Fibroblast of upper back skin (primary cell): ENCODE measurements at regions not wholly inside any gene's neighbourhood (a gene's known extent, or its start where the extent isn't known, plus 50 kb on each side); places are given as distances from the start of the nearest gene placed in this dataset.
A peak's percentile ranks its signal among the peaks of the same experiment; 100 is the strongest.
"Not testable (repeated sequence)": the region's sequence is repeated elsewhere in the genome, so short reads cannot be mapped to it uniquely, and the experiment has no call there.

Experiments
- DNase-seq: peaks from one replicate; pipeline ENCODE4 v3.0.0-alpha.2; 2013

- DNase-seq = no peak
Observed at GRCh38 chr20:51305316-51306052, 237.0 kb downstream of the NFATC2 start.

- DNase-seq = no peak
Observed at GRCh38 chr20:51303731-51304670, 238.5 kb downstream of the NFATC2 start.

GRCh38 chr20:51301026-51301425 lies 241.5 kb downstream of the NFATC2 start:
- no peak for DNase-seq

DNA sequence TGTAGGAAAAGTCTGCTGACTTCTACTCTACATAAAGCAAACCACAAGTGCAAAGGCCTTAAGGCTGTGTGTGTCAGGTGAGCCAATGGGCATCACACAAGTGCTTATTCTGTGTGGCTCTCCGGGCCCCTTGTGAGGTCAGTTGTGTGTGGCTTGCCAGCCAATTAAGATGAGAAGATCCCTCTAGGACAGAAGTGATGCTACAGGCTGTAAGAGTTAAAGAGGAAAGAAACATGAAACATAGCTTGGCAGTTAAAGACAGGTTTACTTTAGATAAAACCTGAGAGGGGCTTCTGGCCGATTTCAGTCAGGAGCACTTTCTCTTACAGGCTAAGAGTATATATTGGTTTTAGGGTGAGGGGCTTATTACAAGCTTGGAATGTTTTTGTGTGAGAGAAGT lies 242.4 kb downstream of the NFATC2 start:
- no peak for DNase-seq

DNA sequence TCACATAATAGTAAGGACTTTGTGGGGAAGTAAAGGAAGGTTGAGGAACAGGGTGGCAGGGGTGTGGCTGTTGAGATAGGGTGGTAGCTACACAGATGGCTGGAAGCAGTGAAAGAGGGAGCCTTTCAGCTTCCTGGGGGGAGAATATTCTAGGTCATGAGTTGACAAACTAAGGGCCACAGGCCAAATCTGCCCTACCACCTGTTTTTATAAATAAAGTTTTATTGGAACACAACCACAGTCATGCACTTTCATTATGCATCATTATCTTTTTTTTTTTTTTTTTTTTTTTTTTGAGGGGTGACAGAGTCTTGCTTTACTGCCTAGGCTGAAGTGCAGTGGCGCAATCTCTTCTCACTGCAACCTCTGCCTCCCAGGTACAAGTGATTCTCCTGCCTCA lies 243.1 kb downstream of the NFATC2 start:
- DNase-seq = no peak

DNA sequence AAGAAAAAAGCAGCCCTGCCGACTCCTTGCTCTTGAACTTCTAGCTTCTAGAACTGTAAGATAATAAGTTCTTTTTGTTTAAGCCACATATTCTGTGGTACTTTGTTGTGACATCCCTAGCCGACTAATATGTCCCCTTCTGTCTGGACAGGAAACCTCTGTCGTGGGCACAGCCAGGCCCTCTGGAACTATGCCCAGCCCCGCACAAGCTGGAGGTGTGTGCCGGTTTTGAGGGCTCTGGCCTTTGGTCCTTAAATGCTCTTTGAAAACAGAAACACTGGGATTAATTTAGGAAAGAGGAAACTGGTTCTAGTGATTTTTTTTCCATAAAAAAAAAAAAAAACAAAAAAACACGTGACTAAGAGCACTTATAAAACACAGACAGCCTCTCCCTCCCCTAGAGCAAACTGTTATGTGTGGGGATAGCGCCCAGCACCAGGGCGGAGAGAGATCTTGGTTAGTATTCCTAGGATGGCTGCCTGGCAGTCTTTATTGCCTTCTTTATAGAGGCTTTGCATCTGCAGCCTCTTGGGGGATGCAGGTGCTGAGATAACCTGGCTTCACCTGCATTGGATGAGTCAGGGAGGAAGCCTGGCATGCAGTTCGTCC lies 244.3 kb downstream of the NFATC2 start:
- DNase-seq = no peak

- DNase-seq = no peak
Observed at GRCh38 chr20:51287628-51288413, 254.7 kb downstream of the NFATC2 start.

GRCh38 chr20:51286758-51287157 lies 255.8 kb downstream of the NFATC2 start:
- DNase-seq = no peak

GRCh38 chr20:51285684-51286083 lies 256.8 kb downstream of the NFATC2 start:
- no peak for DNase-seq

GRCh38 chr20:51284871-51285270 lies 257.6 kb downstream of the NFATC2 start:
- no peak for DNase-seq

DNA sequence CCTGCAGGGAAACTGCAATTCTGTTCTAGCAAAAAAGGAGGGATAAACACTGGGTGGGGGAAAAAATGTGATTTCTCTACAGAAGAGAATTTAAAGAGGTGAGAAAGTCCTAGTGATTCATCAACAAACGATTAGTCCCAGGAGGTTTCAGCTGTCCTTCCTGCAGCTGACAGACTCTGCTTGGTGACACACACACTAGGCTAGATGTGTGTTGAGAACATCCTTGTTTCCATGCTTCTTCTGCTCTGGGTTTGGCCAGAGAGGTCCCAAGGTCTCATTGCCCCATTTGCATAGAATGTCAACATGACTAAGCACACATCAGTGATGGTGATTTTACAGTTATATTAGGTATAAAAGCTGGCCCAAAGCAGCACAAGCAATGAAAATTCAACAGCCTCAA lies 258.3 kb downstream of the NFATC2 start:
- DNase-seq = no peak

DNA sequence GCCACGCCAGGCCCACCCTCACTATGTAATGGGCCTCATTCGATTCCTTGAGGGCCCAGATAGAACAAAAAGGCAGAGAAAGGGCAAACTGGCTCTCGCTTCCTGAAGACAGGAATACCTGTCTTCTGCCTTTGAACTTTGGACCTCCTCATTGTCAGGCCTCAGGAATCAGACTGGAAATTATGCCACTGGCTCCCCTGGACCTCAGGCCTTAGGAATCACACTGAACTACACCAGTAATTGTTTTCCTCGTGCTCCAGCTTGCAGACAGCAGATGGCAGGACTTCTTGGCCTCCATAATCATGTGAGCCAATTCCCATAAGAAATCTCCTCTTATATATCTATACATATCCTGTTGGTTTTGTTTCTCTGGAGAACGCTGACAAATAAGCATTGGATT lies 258.6 kb upstream of the KCNG1 start:
- no peak for DNase-seq

DNA sequence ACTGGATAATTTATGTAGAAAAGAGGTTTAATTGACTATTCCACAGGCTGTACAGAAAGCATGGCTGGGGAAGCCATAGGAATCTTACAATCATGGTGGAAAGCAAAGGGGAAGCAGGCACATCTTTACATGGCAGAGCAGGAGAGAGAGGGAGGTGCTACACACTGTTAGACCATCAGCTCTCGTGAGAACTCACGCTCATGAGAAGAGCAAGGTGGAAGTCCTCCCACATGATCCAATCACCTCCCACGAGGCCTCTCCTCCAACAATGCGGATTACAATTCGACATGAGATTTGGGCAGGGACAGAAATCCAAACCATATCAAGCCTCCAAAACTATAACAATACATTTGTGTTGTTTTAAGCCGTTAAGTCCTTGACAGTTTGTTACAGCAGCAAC lies 257.1 kb upstream of the KCNG1 start:
- no peak for DNase-seq

DNA sequence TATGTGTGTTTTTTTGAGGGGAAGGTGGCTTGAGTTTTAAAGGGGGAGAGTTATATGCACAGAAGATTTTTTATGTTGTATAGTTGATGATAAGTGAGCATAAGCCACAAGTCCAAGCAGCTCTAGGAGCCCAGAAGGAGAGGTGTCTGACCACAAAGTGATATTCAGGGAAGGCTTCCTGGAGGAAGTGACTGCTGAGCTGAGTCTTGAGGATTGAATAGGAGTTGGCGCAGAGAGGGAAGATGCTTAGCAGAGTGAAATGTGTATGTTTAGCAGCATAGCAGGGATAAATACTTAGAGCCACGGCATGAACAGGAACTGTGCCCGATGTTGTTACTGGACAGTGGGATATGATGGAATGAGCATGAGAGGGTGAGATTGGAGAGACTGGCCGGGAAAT lies 255.1 kb upstream of the KCNG1 start:
- DNase-seq = no peak

GRCh38 chr20:51276296-51276695 lies 253.4 kb upstream of the KCNG1 start:
- no peak for DNase-seq

DNA sequence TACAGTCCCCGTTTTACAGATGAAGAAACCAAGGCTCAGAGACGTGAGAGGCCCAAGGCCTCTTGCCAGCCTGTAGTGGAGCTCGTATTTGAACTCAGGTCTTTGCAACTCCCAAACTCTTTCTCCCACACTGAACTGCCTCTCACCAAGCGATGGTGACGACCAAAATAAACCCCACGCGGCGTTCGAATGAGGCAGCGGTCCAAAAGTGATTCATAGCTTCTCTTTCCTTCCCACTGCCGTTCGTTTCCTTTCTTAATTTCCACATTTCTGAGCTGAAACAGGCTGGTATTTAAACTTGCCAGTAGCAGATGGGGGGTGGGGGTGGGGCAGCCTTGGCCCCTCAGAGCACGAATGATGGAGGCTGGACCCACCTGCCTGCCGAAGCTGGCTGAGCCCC lies 252.9 kb upstream of the KCNG1 start:
- peak; percentile 42 for DNase-seq

- DNase-seq = no peak
Observed at GRCh38 chr20:51275181-51275580, 252.3 kb upstream of the KCNG1 start.

DNA sequence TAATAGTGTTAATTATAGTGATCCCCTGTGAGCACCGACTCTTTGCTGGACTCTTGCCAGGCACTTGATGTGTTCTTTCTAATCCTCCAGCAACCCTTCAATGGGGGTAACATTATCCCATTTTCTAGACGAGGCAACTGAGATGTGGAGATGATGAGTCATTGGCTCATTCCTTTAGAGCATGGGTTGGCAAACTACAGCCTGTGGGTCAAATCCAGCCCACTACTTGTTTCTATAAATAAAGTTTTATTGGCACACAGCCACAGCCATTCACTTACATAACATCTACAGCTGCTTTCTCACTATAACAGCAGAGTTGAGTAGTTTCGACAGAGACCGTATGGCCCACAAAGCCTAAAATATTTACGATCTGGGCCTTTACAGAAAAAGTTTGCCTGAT lies 249.5 kb upstream of the KCNG1 start:
- peak; percentile 66 for DNase-seq

DNA sequence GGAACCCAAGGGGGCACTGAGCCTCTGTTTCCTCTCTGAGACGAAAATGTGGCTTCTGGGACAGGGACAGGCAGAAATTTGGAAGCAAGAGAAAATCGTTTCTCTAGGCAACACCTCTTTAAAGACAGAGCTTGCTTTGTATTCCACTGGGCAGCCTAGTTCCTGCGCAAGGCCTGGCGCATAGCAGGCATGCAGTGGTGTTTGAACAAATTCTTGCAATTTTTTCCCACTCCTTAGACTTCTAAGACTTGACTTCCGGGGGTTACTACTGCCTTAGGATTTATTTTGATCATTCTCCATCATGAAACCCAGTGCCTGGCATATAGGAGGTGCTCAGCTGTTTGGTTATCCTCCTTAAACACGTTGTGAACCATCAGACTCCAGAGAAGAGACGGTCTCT lies 249.0 kb upstream of the KCNG1 start:
- DNase-seq = no peak

- DNase-seq = not testable (repeated sequence)
Observed at GRCh38 chr20:51271289-51271688, 248.4 kb upstream of the KCNG1 start.

DNA sequence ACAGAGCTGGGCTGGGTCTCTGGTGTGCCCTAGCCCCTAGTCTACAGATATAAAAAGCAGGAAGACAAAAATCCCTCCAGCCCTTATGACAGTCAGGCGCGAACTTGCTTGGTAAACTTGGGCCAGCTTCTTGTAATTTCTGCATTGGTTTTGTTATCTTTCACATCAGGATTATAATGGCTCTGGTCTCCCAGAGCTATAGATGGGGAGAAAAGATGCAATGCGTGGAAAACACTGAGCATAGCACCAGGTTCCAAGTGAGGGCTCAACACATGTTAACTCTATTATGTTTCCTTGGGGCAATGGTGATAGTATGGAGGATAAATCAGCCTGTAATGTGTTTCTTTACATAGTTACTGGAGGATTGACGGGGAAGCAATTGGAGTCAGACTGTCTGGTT lies 246.8 kb upstream of the KCNG1 start:
- DNase-seq = no peak

- no peak for DNase-seq
Observed at GRCh38 chr20:51267679-51268078, 244.8 kb upstream of the KCNG1 start.

GRCh38 chr20:51266353-51266752 lies 243.4 kb upstream of the KCNG1 start:
- DNase-seq = no peak
